ENCODE measurements at regions not wholly inside any gene's neighbourhood (a gene's known extent, or its start where the extent isn't known, plus 50 kb on each side); places are given as distances from the start of the nearest gene placed in this dataset.

DNA sequence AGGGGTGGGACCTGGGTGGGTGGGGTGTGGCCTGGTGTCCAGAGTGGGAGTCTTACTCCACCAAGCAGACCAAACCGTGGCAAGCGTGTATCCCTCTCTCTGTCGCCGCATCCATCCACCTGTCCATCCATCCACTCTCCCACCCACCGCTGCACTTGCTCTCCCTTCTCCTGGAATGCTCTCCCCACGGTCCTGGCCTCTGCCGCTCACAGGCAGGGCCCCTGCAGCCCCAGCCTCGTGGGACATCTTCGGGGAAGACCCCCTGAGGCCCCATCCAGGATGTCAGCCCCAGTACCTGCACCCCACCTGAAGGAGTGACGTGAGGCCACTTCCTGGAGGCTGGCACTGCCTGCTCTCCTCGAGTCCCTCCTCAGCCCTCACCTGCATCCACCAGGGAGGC is 189.5 kb upstream of the GSE1 start:
- no peak for DNase-seq (ENCODE audit: low spot score)

DNA sequence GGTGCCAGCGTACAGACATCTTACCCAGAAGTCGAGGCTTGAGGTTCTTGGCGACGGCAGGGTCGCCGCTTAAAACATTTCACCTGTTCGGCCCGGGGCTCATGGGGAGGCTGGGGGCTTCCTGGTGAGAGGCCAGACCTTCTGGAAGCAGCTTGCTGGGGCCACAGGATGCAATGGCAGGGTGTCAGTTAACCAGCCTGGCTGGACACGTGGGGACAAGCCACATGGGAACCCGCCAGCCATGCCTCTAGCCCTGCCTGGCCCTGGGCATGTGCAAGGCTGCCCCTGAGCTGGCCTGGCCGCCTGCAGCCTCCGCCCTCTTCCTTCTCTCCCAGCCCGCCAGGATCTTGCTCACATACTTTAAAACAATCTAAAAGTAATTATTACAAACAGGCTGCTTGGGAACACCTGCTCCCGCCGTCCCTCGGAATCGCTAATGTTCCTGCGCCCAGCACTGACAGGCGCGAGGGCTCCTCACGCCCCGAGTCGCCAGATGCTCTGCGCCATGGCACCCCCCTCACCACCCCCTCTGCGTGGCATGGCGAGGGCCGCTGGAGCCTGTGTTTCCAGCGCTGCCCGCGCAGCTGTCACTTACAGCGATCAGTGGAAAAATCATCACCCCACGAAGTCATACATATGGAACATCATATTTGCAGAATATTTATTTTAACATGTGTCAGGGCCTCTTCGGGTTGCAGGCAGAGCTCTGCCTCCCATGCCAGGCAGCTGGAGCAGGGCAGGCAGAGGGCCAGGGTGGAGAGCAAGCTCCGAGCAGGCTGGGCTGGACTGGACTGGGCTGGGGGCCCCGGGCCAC is 188.7 kb upstream of the GSE1 start:
- no peak for DNase-seq (ENCODE audit: low spot score)

DNA sequence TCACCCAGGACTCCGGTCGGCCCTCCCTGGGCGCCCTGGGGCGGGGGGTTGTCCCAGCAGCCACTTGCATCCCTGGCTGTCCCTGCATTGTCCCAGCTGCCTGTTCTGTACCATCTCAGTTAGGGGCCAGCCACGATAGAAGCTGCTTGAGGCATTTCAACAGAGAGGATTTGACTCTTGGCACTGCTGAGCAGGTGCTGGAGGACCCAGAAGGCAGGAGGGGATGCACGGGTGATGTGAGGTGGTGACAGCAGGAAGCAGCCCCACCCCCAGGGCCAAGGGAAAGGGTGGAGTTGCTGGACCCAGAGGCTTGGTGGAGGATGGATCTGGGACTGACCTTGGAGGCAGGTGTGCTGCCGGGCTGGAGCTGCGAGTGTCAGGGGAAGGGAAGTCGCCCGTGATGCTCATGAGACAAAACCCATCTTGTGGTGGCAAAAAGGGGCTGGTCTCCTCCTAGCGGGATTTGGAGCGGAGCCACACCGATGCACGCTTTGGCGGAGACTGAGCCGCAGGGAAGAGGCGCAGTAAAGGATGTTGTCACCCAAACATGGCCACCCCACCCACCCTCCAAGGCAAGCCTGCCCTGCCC is 188.0 kb upstream of the GSE1 start:
- no peak for DNase-seq (ENCODE audit: low spot score)

DNA sequence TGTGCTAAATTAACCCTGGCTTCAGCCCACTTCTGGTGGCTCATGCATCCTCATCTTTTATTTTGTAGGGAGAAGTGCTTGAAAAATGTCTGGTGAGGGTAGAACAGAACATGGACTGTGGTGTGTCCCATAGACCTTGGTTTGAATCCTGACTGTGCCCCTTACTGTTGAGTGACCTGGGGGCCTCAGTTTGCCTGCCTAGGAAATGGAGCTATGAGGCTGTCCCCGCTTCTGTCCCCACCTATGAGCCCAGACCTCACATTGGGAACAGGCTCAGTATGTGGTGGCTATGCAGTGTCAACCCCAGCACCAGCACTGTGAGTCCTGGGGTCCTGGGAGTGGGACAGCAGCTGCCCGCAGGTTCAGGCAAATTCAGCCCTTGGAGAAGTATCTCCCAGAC is 186.3 kb upstream of the GSE1 start:
- DNase-seq (ENCODE audit: low spot score) = no peak

DNA sequence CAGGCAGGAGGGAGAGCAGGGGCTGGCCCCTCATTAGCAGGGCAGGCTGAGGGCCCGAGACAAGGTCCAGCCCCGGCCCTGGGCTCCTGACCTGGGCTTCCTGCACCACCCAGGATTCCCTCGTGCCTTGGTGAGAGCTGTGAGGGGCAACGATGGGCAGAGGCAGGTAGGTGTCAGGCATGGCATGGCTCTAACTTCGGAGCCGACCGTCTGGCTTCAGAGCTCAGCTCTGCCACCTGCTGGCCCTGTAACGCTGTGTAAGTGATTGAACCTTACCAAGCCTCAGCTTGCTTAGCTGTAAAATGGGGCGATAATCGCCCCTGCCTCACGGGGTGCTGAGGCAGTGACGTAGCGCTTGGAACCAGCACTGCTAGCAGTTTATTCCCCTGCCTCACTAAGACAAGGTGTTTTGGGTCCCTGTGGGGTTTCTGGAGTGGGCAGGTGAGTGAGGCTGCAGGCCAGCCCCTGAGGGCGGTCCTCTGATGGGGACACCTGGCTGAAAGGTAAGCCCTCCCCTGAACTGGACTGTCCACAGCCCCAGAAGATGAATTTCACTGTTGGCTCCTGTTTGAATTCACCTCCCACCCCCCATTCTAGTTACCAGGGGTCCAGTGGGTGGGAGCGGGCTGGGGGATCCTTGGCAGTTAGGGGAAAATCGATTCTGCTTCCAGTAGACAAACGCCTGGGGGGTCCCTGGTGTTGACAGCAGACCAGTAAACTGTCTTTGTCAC is 184.8 kb upstream of the GSE1 start:
- DNase-seq (ENCODE audit: low spot score) = peak; percentile 47

DNA sequence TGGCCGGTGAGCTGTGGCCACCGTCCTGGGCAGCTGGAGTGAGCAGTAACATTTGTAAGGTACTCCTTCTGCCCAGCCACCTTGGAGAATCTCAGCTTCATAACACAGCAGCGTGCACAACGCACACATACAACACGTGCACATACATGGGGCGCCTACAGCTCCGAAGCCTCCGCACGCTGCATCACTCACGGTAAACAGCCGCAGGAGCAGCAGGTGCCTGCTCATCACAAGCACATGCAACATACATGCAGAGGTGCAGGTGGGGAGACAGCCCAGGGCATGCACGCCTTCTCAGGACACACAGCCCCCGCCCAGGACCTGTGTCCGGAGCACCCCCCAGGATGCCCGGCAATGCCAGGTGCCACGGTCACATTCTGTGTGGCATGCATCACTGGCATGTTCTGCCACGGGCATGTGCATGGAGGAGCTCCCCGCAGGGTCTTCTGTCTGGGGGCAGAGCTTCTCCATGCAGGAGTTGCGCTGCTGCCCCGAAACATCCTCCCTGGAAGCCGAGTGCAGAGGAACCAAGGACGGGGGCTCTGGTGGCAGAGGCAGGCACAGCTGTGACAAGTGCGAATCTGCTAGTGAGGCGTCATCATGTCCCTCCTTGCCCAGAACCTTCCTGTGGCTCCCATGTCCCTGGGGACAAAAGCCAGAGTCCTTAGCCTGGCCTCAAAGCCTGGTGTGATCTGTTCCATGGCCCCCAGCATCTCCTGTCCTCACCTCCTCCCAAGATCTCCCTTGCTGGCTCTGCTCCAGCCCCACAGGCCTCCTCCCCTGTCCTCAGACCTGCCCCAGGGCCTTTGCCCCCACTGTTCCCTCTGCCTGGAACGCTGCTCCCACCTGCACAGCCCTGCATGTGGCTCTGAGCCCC is 184.0 kb upstream of the GSE1 start:
- no peak for DNase-seq (ENCODE audit: low spot score)

DNA sequence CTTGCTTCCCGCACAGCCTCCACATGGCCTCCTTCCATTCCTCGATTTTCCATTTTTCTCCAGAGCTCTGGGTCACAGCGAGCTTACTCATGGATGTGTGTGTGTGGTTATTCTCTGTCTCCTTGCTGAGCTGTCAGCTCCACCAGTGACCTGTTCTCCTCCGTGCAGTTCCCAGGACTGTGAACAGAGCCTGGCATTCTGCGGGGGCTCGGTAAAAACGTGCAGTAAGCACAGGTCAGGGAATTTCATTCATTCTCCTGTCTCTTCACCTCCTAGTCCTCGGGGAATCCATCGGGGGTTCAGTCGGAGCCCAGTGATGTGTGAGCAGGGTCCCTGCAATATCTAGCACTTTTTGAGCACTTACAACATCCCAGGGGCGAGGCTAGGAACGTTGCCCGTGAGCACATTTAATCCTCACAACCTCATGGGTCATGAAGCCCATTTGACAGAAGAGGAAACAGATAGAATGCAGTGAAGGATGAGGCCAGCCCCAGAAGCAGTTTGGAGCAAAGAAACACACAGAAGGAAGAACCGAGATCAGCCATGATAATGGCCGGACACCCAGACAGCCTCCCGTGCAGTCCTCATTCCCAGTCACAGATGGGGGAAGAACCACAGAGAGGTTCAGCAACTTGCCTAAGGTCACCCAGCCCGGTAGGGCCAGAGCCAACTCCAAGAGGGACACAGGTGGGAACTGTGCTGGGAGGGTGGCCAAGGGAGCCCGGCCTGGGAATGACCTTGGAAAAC is 183.2 kb upstream of the GSE1 start:
- no peak for DNase-seq (ENCODE audit: low spot score)

DNA sequence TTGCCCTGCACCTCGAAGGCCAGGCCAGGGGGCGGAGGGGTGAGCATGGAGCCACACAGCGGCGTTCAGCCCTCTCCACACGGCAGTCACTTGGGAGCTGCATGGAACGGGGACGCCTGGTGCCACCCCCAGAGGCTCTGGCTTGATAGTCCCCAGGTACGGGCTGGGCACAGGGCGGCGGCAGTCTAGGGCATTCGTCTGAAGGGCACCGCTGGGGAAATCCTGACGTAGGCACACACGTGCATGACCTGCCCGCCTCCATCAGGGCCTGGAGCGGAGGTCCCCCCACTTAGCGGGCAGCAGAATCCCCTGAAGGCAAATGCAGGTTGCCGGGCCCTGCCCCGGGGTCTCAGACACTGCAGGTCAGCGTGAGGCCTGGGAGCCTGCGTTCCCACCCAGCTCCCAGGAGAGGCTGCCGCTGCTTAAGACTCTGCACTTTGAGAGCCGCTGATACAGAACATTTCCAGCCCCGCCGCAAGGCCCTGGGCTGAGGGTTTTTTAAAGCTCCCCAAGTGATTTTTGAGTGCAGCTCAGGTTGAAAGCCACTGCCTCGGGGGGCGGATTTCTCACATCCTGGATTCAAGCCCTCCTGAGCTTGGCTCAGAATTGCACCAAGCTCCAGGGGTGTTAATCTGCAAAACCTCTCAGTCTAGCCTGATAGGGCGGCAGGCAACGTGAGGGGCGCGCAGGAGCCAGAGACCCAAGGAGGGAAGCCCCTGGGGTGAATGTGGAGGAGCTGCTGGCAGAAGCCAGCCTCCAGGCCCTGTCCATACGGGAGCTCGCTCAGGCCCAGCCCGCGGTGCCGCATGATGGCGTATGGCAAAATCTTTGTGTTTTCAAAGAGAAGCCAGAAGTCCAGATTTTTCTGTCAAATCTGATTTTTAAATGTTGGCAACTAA is 182.3 kb upstream of the GSE1 start:
- no peak for DNase-seq (ENCODE audit: low spot score)

DNA sequence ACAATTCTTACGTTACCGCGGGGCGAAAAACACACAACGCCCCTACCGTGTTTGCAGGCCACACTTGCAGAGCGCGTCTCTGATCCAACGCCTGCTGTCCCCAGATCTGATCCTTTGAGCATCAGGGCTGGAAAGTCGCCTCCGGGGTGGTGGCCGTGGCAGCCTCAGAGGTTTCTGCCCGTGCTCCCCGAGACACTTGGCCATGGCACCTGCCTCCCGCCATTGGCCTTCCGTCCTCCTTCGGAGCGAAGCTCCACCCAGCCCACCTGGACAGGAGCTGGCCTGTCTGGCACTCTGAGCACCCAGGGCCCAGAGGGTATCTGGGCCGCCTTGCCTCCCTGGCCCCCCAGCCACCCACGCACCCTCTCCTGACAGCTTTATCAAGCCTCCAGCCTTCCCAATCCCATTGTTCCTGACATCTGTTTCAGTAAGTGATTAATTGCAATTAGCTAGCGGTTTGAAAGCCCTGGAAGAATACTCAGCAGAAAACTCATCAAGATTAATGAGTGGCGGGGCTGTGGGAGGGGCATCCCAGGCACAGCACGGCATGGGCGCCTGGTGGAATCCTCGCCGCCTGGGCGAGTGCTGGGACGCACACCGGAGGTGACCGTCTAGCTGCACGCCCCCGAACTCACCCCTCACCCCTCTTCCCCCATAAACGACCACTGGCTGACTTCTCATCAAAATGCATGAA is 181.5 kb upstream of the GSE1 start:
- no peak for DNase-seq (ENCODE audit: low spot score)

DNA sequence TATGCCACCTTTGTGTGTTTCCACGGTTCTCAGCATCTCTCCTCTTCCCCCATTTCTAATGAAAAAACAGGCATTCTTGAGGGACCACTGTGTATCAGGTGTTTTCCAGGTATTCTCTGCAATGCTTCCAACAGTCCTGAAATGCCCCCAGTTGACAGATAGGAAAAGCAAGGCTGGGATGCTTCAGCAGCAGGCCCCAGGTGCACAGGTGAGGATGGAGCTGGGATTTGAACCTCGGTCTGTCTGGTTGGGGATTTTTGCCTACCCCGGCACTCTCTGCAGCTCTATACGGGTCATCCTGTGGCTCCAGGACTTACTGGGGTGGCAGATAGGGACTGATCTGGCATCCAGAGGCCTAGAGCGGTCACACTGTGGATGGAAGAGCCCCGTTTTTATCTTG is 180.5 kb upstream of the GSE1 start:
- DNase-seq (ENCODE audit: low spot score) = no peak

DNA sequence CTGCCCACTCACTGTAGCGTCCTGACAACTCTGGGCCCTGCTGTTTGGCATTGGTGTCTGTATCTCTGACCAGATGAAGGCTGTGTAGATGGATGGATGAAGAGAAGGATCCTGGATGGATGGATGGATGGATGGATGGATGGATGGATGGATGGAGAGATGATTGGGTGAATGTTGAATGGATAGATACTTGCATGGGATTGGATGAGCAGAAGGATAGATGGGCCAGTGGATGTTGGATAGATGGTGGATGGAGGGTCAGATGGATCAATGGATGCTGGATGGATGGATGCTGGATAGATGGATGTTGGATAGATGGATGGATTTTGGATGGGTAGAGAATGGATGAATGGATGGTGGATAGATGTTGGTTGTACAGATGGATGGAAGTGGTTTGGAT is 179.6 kb upstream of the GSE1 start:
- DNase-seq (ENCODE audit: low spot score) = no peak

DNA sequence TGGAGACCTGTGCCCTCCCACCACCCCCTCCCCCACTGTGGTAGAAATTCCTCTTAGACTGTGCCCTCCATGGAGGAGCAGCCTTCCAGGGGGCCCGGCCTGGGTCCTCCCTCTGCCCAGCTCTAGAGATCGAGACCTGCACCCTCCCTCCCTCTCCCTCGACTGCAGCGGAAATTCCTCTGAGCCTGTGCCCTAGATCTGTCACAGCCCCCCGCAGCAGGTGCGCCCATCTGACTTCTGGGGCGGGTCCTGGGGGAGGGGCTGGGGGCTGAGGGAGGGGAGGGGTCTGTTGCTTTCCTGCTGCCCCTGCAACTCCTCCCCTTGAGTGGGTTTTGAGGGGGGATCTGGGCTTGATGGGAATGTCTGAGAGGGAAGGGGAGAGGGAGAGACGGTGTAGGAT is 177.8 kb upstream of the GSE1 start:
- DNase-seq (ENCODE audit: low spot score) = no peak

DNA sequence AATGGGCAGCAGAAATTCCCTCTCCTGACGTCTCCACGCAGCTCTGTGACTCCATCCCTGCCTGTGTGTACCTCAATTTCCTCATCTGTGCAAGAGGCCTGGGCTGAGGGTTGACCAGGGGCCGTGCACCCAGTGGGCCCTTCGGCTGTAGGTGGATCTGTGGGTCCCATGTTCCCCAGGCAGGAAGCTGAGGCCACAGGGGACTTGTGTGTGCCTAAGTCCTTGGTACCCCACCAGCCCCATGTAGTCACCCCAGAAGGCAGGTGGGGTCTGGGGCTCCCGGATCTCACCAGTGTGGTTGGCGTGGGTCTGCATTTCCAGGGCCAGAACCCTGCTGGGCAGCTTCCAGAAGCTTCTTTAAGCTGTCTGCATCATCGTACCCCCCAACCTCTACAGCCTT is 177.4 kb upstream of the GSE1 start:
- DNase-seq (ENCODE audit: low spot score) = no peak

DNA sequence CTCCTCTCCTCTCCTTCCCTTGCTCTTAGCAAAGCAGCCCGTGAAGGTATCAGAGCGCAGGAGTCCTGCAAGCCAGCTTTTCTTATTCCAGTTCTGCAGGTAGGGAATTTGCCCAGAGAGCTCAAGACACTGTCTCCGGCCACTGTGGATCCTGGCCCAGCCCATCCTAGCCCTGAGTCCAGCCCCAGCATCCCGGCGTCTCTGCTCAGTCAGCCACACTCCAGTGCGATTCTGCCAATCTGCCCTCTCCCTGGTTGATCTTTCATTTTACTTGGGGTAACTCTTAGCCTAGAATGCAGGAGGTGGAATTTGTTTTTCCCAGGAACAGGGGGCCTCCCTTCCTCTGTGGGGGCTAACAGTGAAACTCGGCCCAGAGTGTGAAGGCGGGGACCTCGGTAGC is 176.9 kb upstream of the GSE1 start:
- DNase-seq (ENCODE audit: low spot score) = no peak

DNA sequence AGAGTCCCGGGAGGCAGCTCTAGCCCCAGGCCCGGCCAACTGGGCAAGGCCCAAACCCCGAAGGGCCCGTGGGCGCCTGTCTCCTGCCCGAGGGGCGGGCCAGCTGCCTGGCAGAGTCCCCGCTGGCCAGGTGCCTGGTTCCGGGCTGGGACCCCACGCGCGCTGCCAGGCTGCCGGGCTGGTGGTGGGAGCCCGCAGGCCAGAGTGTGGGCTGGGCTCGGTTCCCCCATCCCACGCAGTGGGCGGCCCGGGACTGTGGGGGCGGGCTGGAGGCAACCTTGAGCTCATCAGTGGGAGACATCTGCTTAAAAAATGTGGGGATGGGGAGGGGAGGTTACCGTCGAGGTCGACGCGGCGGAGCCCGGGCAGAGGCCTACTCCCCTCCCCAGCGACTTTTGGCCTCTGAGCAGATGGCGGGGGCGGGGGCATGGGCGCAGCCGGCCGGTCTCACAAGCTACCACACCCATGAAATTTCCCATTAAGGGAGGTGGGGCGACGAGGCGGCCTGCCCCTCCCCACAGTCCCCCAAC is 176.4 kb upstream of the GSE1 start:
- no peak for DNase-seq (ENCODE audit: low spot score)

DNA sequence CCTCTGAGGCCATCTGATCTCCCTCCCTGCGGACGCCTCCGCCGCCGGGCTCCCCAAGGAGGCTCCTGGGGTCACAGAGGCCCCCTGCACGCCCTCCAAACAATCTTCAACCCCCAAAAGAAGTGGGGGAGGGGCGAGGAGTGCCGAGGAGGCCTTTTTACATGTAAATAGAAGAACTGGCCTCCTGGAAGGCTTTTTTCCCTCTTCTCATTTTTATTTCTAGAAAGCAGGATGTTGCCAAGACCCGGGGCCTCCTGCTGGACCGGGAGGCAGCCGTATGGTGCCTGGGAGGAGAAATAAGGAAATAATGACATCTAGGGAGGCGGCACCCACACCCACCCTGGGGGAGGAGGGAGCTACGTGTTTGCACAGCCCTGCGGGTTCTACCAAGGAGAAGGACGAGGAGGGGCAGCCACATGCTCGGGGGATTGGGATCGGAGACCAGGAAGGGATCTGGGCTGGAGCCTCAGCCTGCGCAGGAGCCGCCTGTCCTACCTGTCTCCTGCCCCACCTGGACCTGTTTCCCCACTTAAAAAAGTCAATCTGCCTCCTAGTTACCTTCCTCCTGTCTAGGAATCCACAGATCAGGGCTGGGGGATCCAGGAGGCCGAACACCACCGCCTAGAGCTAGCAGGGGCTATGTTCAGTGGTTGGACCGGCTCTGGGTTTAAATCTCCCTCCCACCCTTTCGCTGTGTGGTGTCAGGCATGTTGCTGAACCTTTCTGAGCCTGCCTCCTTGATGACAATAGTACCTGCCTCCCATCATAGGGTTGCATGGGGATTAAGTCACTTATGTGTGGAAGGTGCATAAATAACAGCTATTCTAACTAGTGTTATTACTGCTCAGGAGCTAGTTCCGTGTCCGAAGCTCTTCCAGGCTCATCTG is 175.7 kb upstream of the GSE1 start:
- no peak for DNase-seq (ENCODE audit: low spot score)

DNA sequence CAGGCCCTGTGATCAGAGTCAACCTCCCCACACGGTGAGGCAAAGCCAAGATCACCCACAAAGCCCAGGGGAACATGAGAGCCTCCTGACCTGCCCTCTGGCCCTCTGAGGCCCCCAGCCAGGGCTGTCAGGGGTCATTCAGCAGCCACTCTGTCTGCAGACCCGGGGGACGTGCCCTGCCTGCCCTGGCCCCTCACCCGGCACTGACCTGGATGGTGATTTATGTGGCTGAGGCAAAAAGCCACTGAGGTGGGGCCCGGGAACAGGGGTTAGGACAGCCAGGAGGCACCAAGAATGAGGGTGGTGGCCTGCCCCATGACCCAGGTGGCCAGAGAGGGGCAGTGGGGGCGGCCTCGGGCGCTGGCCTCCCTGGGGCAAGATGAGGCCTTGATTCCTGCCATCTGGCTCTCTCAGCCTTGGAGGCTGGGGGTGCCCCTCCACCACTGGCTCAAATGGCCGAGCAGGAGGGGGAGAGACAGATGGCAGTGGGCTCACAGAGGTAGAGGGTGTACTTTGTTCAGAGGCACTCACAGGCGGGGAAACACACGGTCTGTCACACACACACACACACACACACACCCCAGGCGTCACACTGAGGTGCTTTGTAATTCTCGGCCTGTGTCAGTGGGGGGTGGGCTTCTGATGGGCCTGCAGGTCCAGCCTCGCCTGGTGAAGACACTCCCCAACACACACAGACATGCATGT is 174.0 kb upstream of the GSE1 start:
- DNase-seq (ENCODE audit: low spot score) = no peak

DNA sequence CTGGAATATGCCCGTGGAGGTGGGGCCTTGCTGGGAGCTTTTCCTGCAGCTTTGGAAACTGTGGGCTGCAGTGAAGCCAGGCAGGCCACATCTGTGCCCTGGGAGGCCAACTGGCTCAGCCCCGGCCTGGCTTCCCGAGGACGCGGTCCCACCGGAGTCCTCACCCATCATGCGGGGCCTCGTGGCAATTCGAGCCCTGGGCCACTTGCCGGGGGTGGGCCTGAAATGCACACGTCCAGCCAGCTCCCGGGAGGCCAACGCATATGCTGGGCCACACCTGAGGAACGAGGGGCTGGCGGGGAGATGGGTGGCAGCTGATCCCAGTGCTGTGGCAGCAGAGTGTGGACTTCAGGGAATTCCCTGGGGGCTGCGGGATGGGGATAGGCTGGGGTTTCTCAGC is 172.4 kb upstream of the GSE1 start:
- DNase-seq (ENCODE audit: low spot score) = no peak
